IMR-90 (cell line): ENCODE measurements at regions not wholly inside any gene's neighbourhood (a gene's known extent, or its start where the extent isn't known, plus 50 kb on each side); places are given as distances from the start of the nearest gene placed in this dataset.

ENCODE experiments used
- ATAC-seq: fragments of 200-7000 bp; cut with Tn5 transposase; 2 replicates; pipeline ENCODE4 v1.9.1; 2020; ENCODE audit warnings: low read depth, mild to moderate bottlenecking, moderate library complexity
- BruUV-seq: library from RNA; stranded (reverse); fragments of 400-500 nt; replicated peaks from 2 replicates; lab custom pipeline; 2021; lab: Mats Ljungman, UMichigan
- CTCF ChIA-PET: fragments of 300-600 bp; formaldehyde crosslinking; extraction: SDS; loops from one replicate; lab custom pipeline; 2021; ENCODE audit warnings: antibody characterized with exemption; lab: Yijun Ruan, JAX
- POLR2A ChIA-PET: fragments of 300-600 bp; sonication (Branson Sonifier 250); formaldehyde crosslinking; loops from one replicate; lab custom pipeline; 2022; ENCODE audit warnings: antibody characterized with exemption; ENCODE audit not compliant: unreplicated experiment; lab: Charles Lee
- DNase-seq: peaks from one replicate; pipeline ENCODE4 v3.0.0; 2013
- H2AFZ ChIP-seq: replicated peaks from 2 replicates; pipeline ENCODE3; 2013; ENCODE audit warnings: low read length, mild to moderate bottlenecking; ENCODE audit not compliant: poor library complexity
- H2AK5ac ChIP-seq: 2 replicates; pipeline ENCODE4 v1.6.1; 2013; ENCODE audit warnings: low read depth, low read length, inconsistent platforms
- H2AK9ac ChIP-seq: replicated peaks from 2 replicates; pipeline ENCODE3; 2013; ENCODE audit warnings: mild to moderate bottlenecking, low read depth, low read length, moderate library complexity; ENCODE audit not compliant: poor library complexity
- H2BK120ac ChIP-seq: 2 replicates; pipeline ENCODE4 v1.6.1; 2013; ENCODE audit warnings: low read depth, low read length, inconsistent platforms
- H2BK15ac ChIP-seq: 3 replicates; pipeline ENCODE4 v1.6.1; 2013; ENCODE audit warnings: low read depth, low read length, inconsistent platforms
- H2BK20ac ChIP-seq: 2 replicates; pipeline ENCODE4 v1.6.1; 2013; ENCODE audit warnings: low read depth, mild to moderate bottlenecking, inconsistent platforms, low read length, moderate library complexity
- H2BK5ac ChIP-seq: 2 replicates; pipeline ENCODE4 v1.6.1; 2013; ENCODE audit warnings: mild to moderate bottlenecking, low read depth, low read length, inconsistent platforms; ENCODE audit not compliant: poor library complexity, severe bottlenecking
- H3K14ac ChIP-seq: replicated peaks from 2 replicates; pipeline ENCODE4 v1.6.1; 2013; ENCODE audit warnings: low read depth, low read length, inconsistent platforms
- H3K18ac ChIP-seq: 2 replicates; pipeline ENCODE4 v1.6.1; 2013; ENCODE audit warnings: low read depth, low read length, control low read depth
- H3K23ac ChIP-seq: 2 replicates; pipeline ENCODE4 v1.6.1; 2013; ENCODE audit warnings: low read depth, low read length, inconsistent platforms
- H3K27ac ChIP-seq: 2 replicates; pipeline ENCODE4 v1.5.1; 2013; ENCODE audit warnings: mild to moderate bottlenecking, control low read depth, low read length; ENCODE audit not compliant: insufficient read depth
- H3K27me3 ChIP-seq: 2 replicates; pipeline ENCODE4 v1.6.1; 2013; ENCODE audit warnings: low read length; ENCODE audit not compliant: control insufficient read depth, insufficient read depth
- H3K36me3 ChIP-seq: 2 replicates; pipeline ENCODE4 v1.6.1; 2013; ENCODE audit warnings: low read length, mixed read lengths; ENCODE audit not compliant: control insufficient read depth, insufficient read depth
- H3K4ac ChIP-seq: 2 replicates; pipeline ENCODE4 v1.6.1; 2013; ENCODE audit warnings: low read depth, low read length, inconsistent platforms
- H3K4me1 ChIP-seq: 2 replicates; pipeline ENCODE4 v1.6.1; 2013; ENCODE audit warnings: low read length, mixed read lengths; ENCODE audit not compliant: control insufficient read depth, insufficient read depth
- H3K4me2 ChIP-seq: 2 replicates; pipeline ENCODE4 v1.6.1; 2013; ENCODE audit warnings: low read depth, mild to moderate bottlenecking, control low read depth, low read length, moderate library complexity
- H3K4me3 ChIP-seq: 2 replicates; pipeline ENCODE4 v1.5.1; 2013; ENCODE audit warnings: low read depth, mild to moderate bottlenecking, control low read depth, low read length, moderate library complexity; ENCODE audit not compliant: insufficient read depth
- H3K56ac ChIP-seq: 2 replicates; pipeline ENCODE4 v1.6.1; 2013; ENCODE audit warnings: low read length, inconsistent platforms; ENCODE audit not compliant: insufficient read depth; ENCODE audit errors: extremely low read depth
- H3K79me1 ChIP-seq, 2 experiments: 2 replicates each; pipeline ENCODE4 v1.6.1; 2013; ENCODE audit warnings: low read length in 2 of 2, inconsistent platforms in 1 of 2, low read depth in 1 of 2
- H3K9ac ChIP-seq: 2 replicates; pipeline ENCODE4 v1.6.1; 2013; ENCODE audit warnings: low read depth, low read length, control low read depth
- H3K9me1 ChIP-seq: 2 replicates; pipeline ENCODE4 v1.6.1; 2013; ENCODE audit warnings: low read length, inconsistent platforms; ENCODE audit not compliant: insufficient read depth
- H3K9me3 ChIP-seq: 2 replicates; pipeline ENCODE4 v1.6.1; 2013; ENCODE audit warnings: low read length; ENCODE audit not compliant: control insufficient read depth, insufficient read depth
- H4K20me1 ChIP-seq: 2 replicates; pipeline ENCODE4 v1.6.1; 2013; ENCODE audit warnings: low read length, inconsistent platforms; ENCODE audit not compliant: insufficient read depth
- H4K5ac ChIP-seq: 2 replicates; pipeline ENCODE4 v1.6.1; 2013; ENCODE audit warnings: mild to moderate bottlenecking, low read depth, low read length, control low read depth
- H4K8ac ChIP-seq, 2 experiments: 2 replicates each; pipeline ENCODE4 v1.6.1; 2013; ENCODE audit warnings: low read depth in 2 of 2, low read length in 2 of 2, control low read depth in 1 of 2, inconsistent platforms in 1 of 2
- H4K91ac ChIP-seq: 2 replicates; pipeline ENCODE4 v1.6.1; 2013; ENCODE audit warnings: low read depth, low read length, inconsistent platforms; ENCODE audit not compliant: insufficient read depth
- BHLHE40 ChIP-seq: fragments of 150-350 bp; IDR thresholded peaks from 2 replicates; pipeline ENCODE4 v1.6.1; 2016; ENCODE audit warnings: mild to moderate bottlenecking, low read depth, low read length
- CEBPB ChIP-seq: IDR thresholded peaks from 2 replicates; pipeline ENCODE4 v1.6.1; 2012; ENCODE audit warnings: low read depth, low read length, improper control_type of control experiment
- CHD1 ChIP-seq: IDR thresholded peaks from 2 replicates; pipeline ENCODE4 v1.6.1; 2012; ENCODE audit warnings: low read depth, low read length, improper control_type of control experiment
- MAZ ChIP-seq: IDR thresholded peaks from 2 replicates; pipeline ENCODE4 v1.6.1; 2012; ENCODE audit warnings: low read depth, mild to moderate bottlenecking, low read length, improper control_type of control experiment, moderate library complexity, borderline replicate concordance
- MXI1 ChIP-seq: IDR thresholded peaks from 2 replicates; pipeline ENCODE4 v1.6.1; 2012; ENCODE audit warnings: low read depth, mild to moderate bottlenecking, low read length, moderate library complexity, borderline replicate concordance
- NFE2L2 ChIP-seq: fragments of 150-350 bp; IDR thresholded peaks from 2 replicates; pipeline ENCODE4 v1.6.1; 2016; ENCODE audit warnings: low read depth, mild to moderate bottlenecking, low read length
- RAD21 ChIP-seq: IDR thresholded peaks from 2 replicates; pipeline ENCODE4 v1.6.1; 2012; ENCODE audit warnings: low read length, improper control_type of control experiment
- RCOR1 ChIP-seq: IDR thresholded peaks from 2 replicates; pipeline ENCODE4 v1.6.1; 2012; ENCODE audit warnings: mild to moderate bottlenecking, low read length, improper control_type of control experiment; ENCODE audit not compliant: insufficient replicate concordance
- WGBS, 2 experiments: methylation state at CpG; one replicate each; pipeline versions ENCODE4 v1.1.5 to v1.1.7; 2013; ENCODE audit warnings: missing lambda C conversion rate in 2 of 2; ENCODE audit not compliant: insufficient read length in 1 of 2; ENCODE audit errors: extremely low coverage in 2 of 2; 5-methylcytosine and 5-hydroxymethylcytosine counted together
- dilution Hi-C: fragments of 300-500 bp; cut with HindIII; formaldehyde crosslinking; loops from one replicate; pipeline ENCODE4 v1.14.3; 2018; ENCODE audit warnings: low sequenced_read_pairs; ENCODE audit not compliant: unreplicated experiment
- in situ Hi-C: fragments of 300-500 bp; cut with MboI; formaldehyde crosslinking; loops from 3 replicates; pipeline ENCODE4 v1.14.3; 2019; ENCODE audit warnings: low sequenced_read_pairs, inconsistent platforms, mixed read lengths
- intact Hi-C: fragments of 100-400 bp; cut with micrococcal nuclease; formaldehyde crosslinking; loops from 2 replicates; pipeline ENCODE4 v1.10.0; 2022

DNA sequence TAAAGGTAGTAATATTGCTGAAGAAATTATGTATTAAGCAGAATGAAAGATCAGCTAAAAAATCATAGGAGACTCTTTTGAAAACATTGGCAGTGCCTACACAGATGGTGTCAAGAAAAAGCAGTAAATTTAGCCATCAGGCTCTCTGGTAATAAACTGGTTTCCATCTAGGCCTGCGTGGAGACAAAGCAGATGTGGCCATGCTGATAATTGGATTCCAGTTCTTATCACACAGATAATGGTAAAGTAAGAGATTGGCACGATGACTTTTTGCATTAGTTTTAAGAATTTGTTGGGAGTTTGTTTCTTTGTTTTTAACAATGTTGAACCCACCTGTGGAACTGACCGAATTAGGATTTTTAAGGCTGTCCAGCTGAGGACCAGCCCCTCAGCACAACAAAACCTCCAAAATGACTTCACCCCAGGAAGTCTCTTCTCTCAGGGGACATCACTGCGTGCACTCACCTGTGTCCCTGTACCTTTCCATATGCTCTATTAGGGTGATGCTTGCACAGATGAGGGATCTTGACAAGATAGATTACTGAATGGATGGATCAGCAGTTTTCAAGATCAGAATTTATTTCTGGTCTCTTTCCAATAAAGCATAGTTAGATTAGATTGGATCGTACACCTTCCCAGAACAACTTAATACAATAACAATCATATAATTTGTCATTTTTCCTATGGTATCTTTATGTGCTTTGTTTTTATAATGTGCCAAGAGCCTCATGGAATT, 69.1 kb upstream of the DNAJC10 start:
- Histone ChIP-seq H3K4me2 (no peak overlapping the region), H3K9ac (no peak overlapping the region), H4K5ac (no peak overlapping the region), H2BK5ac (no peak overlapping the region), H3K9me3 (no peaks in the 10 kb centered on the region), H2AK5ac (no peak overlapping the region), H3K23ac (no peak overlapping the region), H3K18ac (no peak overlapping the region), H3K27me3 (no peaks in the 10 kb centered on the region), H3K56ac (no peak overlapping the region), H2AFZ (no peak overlapping the region), H4K20me1 (no peaks in the 10 kb centered on the region), H3K79me1 (no peaks in the 10 kb centered on the region), H3K4me3 (no peak overlapping the region), H2BK15ac (no peak overlapping the region), H3K36me3 (no peaks in the 10 kb centered on the region), H3K4me1 (no peaks in the 10 kb centered on the region), H3K14ac (no peak overlapping the region), H3K9me1 (no peaks in the 10 kb centered on the region), H2AK9ac (no peak overlapping the region), H2BK20ac (no peak overlapping the region), H3K4ac (no peak overlapping the region), H4K8ac (no peak overlapping the region), H3K27ac (no peak overlapping the region), H4K91ac (no peak overlapping the region), H2BK120ac (no peak overlapping the region)
- ChIA-PET CTCF (interaction anchor here (0.6 kb wide), 1 partner anchor 444 kb away, joined by 3 read pairs; no protein-coding TSS in a partner anchor), POLR2A (no interaction called here)
- dilution Hi-C loops = no loop called here
- DNase-seq (no peak), ATAC-seq (no peak)
- in situ Hi-C loops = no loop called here
- 100% methylated on average over 1 of the region's 5 CpGs; no CpG with 5 or more reads in 1 of the 2 experiments for WGBS, 2 experiments
- intact Hi-C loops = loop anchor here (5.0 kb wide), 4 partner anchors 220 to 570 kb away; partner anchors contain the start of gene PDE1A
- no TSS peak for BruUV-seq
- TF ChIP-seq RAD21 (no peak), BHLHE40 (no peak), NFE2L2 (no peak), MXI1 (no peak), MAZ (no peak), CEBPB (no peak), RCOR1 (no peak), CHD1 (no peak)
